Left ventricle myocardium inferior (tissue), 1 donor: ENCODE measurements at regions not wholly inside any gene's neighbourhood (a gene's known extent, or its start where the extent isn't known, plus 50 kb on each side); places are given as distances from the start of the nearest gene placed in this dataset.
A peak's percentile ranks its signal among the peaks of the same experiment; 100 is the strongest.

ENCODE experiments used
- DNase-seq: peaks from one replicate; pipeline ENCODE4 v3.0.0-alpha.2; 2020
- H3K27ac ChIP-seq: fragments of 200-600 bp; replicated peaks from 2 replicates; pipeline ENCODE4 v1.8.0; 2021
- H3K27me3 ChIP-seq: fragments of 200-600 bp; 2 replicates; pipeline ENCODE4 v1.8.0; 2021; ENCODE audit warnings: low read depth
- H3K36me3 ChIP-seq: fragments of 200-600 bp; 2 replicates; pipeline ENCODE4 v1.8.0; 2021
- H3K4me1 ChIP-seq: fragments of 200-600 bp; 2 replicates; pipeline ENCODE4 v1.8.0; 2021
- H3K4me3 ChIP-seq: fragments of 200-600 bp; 2 replicates; pipeline ENCODE4 v1.8.0; 2021; ENCODE audit warnings: mild to moderate bottlenecking, moderate library complexity
- H3K9me3 ChIP-seq: fragments of 200-600 bp; replicated peaks from 2 replicates; pipeline ENCODE4 v1.8.0; 2021
- CTCF ChIP-seq: fragments of 200-600 bp; IDR thresholded peaks from 2 replicates; pipeline ENCODE4 v1.8.0; 2021; ENCODE audit warnings: antibody characterized with exemption, mild to moderate bottlenecking, borderline replicate concordance
- intact Hi-C: fragments of 100-400 bp; cut with micrococcal nuclease; formaldehyde crosslinking; loops from one replicate; pipeline ENCODE4 v1.11.0; 2022
- donor health status: DM: no; HTN: yes; CAD: no; lungs with severe emphysema.

DNA sequence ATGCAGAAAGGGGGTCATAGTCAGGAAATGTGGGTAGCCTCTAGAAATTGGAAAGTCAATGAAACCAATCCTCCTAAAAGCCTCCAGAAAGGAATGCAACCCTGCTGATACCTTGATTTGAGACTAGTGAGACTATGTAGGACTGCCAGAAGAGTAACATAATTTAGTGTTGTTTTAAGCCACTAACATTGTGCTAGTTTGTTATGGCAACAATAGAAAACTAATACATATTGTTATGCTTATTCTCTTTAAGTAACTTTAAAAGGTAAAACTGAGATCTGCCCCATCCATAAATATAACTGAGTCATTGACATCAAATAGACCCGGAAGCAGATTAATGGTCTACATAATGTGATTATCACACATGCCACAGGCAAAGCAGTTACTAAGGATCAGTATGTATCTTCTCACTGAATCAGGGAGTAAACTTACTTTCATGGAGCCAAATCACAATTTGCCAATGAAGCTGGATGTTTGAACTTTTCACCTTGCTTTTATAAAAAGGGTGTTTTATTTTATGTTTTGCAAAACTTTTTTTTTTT lies 146.4 kb upstream of the TMEM106B start:
- H3K27ac ChIP-seq = no peak overlapping the region
- H3K9me3 ChIP-seq = no peaks in the 10 kb centered on the region
- TF ChIP-seq CTCF = no peak
- intact Hi-C loops = loop anchor here (5.0 kb wide), 1 partner anchor 258 kb away; no protein-coding TSS in a partner anchor
- no peaks in the 10 kb centered on the region for H3K27me3 ChIP-seq
- no peaks in the 10 kb centered on the region for H3K4me1 ChIP-seq
- no peak overlapping the region for H3K4me3 ChIP-seq
- no peak for DNase-seq
- H3K36me3 ChIP-seq = no peaks in the 10 kb centered on the region

- Histone ChIP-seq H3K27ac (no peak overlapping the region), H3K27me3 (no peaks in the 10 kb centered on the region), H3K4me1 (no peaks in the 10 kb centered on the region), H3K36me3 (no peaks in the 10 kb centered on the region), H3K9me3 (no peaks in the 10 kb centered on the region), H3K4me3 (no peak overlapping the region)
- no peak for TF ChIP-seq CTCF
- intact Hi-C loops = loop anchor here (5.0 kb wide), 1 partner anchor 256 kb away; no protein-coding TSS in a partner anchor
- no peak for DNase-seq
Measured at GRCh38 chr7:12066004-12066403, 145.1 kb upstream of the TMEM106B start.

DNA sequence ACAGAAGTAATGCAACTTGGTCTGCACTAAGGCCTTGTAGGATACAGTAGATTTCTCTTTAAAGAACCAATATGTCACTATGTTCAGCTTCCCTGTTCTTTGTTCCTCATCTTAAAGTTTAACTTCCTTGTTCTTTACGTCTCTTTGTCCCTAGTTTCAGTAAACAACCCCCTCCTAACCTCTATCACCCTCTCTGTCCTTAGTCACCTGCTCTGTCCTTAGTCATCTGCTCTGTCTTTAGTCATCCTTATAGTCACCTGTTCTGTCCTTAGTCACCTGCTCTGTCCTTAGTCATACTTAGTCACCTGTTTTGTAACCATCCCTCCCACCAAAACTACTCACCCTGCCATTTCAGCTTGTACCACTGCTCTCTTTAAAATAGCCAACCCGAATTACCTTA lies 144.6 kb upstream of the TMEM106B start:
- TF ChIP-seq CTCF = no peak
- Histone ChIP-seq H3K4me1 (no peaks in the 10 kb centered on the region), H3K4me3 (no peak overlapping the region), H3K9me3 (no peaks in the 10 kb centered on the region), H3K27me3 (no peaks in the 10 kb centered on the region), H3K36me3 (no peaks in the 10 kb centered on the region), H3K27ac (no peak overlapping the region)
- intact Hi-C loops = loop anchor here (5.0 kb wide), 1 partner anchor 256 kb away; no protein-coding TSS in a partner anchor
- no peak for DNase-seq

DNA sequence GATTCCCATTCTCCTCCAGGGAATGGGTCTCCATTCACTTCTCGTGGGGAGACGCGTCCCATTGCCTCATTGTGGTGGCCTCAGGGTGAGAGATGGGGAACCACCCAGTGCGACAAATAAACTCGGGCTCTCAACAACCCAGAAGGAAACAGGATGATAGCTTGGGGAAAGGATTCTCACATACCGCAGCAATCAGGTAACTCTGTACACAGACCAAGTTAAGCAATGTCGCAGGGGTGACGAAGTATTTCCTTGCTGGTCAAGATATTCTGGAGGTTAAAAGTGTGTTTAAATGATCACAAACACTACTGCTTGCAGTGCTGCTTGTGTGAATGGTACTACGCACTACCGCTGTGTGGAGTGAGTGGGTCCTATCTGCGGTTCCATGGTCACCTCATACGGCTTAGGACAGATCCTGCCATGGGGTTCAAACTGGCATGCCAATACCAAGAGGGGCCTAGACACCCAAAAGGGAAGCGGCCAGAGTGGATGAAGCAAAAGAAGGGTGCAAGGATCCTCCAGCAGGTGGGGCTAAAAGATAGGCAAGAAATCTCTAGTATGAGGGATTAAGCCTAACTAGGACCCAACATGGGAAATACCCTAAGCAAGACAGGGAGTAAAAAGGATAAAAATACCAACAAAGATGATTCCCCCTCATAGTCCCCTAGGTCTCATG lies 143.8 kb upstream of the TMEM106B start:
- no peak for DNase-seq
- intact Hi-C loops = loop anchor here (5.0 kb wide), 1 partner anchor 255 kb away; no protein-coding TSS in a partner anchor
- no peaks in the 10 kb centered on the region for H3K36me3 ChIP-seq

DNA sequence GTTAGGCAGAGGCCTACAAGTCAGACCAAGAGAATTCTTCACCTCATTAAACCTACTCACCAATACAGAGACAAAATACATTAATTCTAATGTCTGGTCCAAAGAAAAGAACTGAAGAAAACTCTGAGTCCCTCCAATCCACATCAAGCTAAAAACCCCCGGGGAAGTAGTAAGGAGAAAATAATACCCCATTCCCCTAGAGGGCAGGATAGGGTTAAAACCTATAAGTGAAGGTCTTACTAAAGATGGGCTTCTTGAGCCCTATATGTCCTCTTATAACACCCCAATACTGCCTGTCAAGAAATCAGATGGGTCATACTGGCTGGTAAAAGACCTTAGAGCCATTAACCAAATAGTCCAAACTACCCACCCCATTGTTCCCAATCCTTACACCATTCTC lies 141.3 kb upstream of the TMEM106B start:
- no peak for DNase-seq
- no peaks in the 10 kb centered on the region for H3K27me3 ChIP-seq
- H3K4me1 ChIP-seq = no peaks in the 10 kb centered on the region
- intact Hi-C loops = loop anchor here (5.0 kb wide), 1 partner anchor 253 kb away; no protein-coding TSS in a partner anchor
- H3K4me3 ChIP-seq = no peak overlapping the region
- H3K36me3 ChIP-seq = no peaks in the 10 kb centered on the region
- H3K27ac ChIP-seq = no peak overlapping the region
- no peak for TF ChIP-seq CTCF
- H3K9me3 ChIP-seq = peaks cover 3% of the 10 kb centered on the region

More for the DNA sequence above, 143.8 kb upstream of the TMEM106B start:
- Histone ChIP-seq H3K9me3 (no peaks in the 10 kb centered on the region), H3K4me3 (no peak overlapping the region), H3K4me1 (no peaks in the 10 kb centered on the region), H3K27ac (no peak overlapping the region), H3K27me3 (no peaks in the 10 kb centered on the region)
- TF ChIP-seq CTCF = peak; percentile 70
